ENCODE measurements at regions not wholly inside any gene's neighbourhood (a gene's known extent, or its start where the extent isn't known, plus 50 kb on each side); places are given as distances from the start of the nearest gene placed in this dataset.

DNA sequence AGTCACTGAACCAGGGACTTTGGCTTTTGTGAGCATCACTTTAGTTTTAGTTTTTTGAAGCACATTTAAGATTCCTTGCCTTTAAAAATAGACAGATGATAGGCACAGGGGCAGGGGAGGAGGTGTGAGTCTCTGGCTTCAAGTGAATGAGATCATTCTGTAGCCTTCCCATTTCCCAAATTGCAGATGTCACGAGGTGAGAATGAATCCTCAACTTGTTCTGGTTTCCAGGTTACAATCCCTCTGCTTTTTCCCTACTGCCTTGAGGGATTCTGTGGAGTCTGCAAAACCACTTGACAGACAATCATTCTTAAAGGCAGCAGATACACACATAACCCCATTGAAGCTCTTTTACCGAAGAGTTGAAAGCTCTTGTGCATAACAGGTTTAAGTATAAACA lies 332.4 kb downstream of the DMAC1 start:
- Histone ChIP-seq H3K27me3 (ENCODE audit: insufficient read depth, low read length, poor library complexity, severe bottlenecking) (no peaks in the 10 kb centered on the region), H2AFZ (ENCODE audit: low read length) (no peak overlapping the region), H3K9me3 (ENCODE audit: insufficient read depth, low read depth, low read length) (no peaks in the 10 kb centered on the region), H4K20me1 (ENCODE audit: insufficient read depth, low read length, poor library complexity, severe bottlenecking) (no peaks in the 10 kb centered on the region), H3K9me2 (replicated peaks; ENCODE audit: low read depth, low read length) (no peaks in the 10 kb centered on the region), H3K79me2 (ENCODE audit: insufficient read depth, low read length) (no peaks in the 10 kb centered on the region), H3K4me1 (ENCODE audit: insufficient read depth, low read length, poor library complexity, severe bottlenecking) (no peaks in the 10 kb centered on the region), H3K36me3 (ENCODE audit: insufficient read depth, low read length) (no peaks in the 10 kb centered on the region), H3F3A (ENCODE audit: low read depth) (no peaks in the 10 kb centered on the region), H3K4me2 (ENCODE audit: low read depth, low read length, poor library complexity, severe bottlenecking) (no peak overlapping the region), H3K9ac (ENCODE audit: low read depth, low read length, poor library complexity, severe bottlenecking) (no peak overlapping the region), H3K4me3 (ENCODE audit: low read length, poor library complexity, severe bottlenecking) (no peak overlapping the region)
- TF ChIP-seq, protein P1, sequence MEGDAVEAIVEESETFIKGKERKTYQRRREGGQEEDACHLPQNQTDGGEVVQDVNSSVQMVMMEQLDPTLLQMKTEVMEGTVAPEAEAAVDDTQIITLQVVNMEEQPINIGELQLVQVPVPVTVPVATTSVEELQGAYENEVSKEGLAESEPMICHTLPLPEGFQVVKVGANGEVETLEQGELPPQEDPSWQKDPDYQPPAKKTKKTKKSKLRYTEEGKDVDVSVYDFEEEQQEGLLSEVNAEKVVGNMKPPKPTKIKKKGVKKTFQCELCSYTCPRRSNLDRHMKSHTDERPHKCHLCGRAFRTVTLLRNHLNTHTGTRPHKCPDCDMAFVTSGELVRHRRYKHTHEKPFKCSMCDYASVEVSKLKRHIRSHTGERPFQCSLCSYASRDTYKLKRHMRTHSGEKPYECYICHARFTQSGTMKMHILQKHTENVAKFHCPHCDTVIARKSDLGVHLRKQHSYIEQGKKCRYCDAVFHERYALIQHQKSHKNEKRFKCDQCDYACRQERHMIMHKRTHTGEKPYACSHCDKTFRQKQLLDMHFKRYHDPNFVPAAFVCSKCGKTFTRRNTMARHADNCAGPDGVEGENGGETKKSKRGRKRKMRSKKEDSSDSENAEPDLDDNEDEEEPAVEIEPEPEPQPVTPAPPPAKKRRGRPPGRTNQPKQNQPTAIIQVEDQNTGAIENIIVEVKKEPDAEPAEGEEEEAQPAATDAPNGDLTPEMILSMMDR (conservative IDR thresholded peaks at IDR 0.05; ENCODE audit: low read length), result no peak
- TF ChIP-seq EZH2phosphoT487 (IDR thresholded peaks at IDR 0.05; ENCODE audit: borderline replicate concordance), result no peak

DNA sequence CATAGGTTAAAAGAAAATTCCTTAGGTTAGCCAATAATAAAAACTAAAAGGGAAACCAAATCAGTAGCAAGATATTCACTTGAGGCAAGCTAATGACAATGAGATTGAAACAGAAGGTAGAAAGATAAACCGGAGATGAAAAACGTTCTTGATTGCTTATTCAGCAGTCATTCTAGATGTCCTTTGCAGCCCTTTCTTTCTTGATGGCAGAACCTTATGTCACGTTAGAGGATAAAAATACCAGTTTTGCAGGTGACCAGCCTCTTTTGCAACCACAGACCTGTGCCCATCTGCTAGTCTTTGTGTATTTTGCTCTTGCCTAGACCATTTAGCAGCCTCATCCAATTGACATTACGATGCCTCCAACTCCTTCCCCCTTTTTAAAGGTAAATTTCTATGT lies 337.8 kb downstream of the DMAC1 start:
- no peak overlapping the region for H3K9ac ChIP-seq (ENCODE audit: low read depth, low read length, poor library complexity, severe bottlenecking)
- H3K79me2 ChIP-seq (ENCODE audit: insufficient read depth, low read length), result no peaks in the 10 kb centered on the region
- no peak overlapping the region for H3K4me2 ChIP-seq (ENCODE audit: low read depth, low read length, poor library complexity, severe bottlenecking)
- H3K9me3 ChIP-seq (ENCODE audit: insufficient read depth, low read depth, low read length), result no peaks in the 10 kb centered on the region
- no peaks in the 10 kb centered on the region for H3K36me3 ChIP-seq (ENCODE audit: insufficient read depth, low read length)
- no peaks in the 10 kb centered on the region for H3K4me1 ChIP-seq (ENCODE audit: insufficient read depth, low read length, poor library complexity, severe bottlenecking)
- H4K20me1 ChIP-seq (ENCODE audit: insufficient read depth, low read length, poor library complexity, severe bottlenecking), result no peaks in the 10 kb centered on the region
- H3K27me3 ChIP-seq (ENCODE audit: insufficient read depth, low read length, poor library complexity, severe bottlenecking), result no peaks in the 10 kb centered on the region
- no peak overlapping the region for H2AFZ ChIP-seq (ENCODE audit: low read length)
- H3K4me3 ChIP-seq (ENCODE audit: low read length, poor library complexity, severe bottlenecking), result no peak overlapping the region
- TF ChIP-seq EZH2phosphoT487 (IDR thresholded peaks at IDR 0.05; ENCODE audit: borderline replicate concordance), result no peak
- TF ChIP-seq, protein P1 (conservative IDR thresholded peaks at IDR 0.05; ENCODE audit: low read length), result no peak
- H3K9me2 ChIP-seq (replicated peaks; ENCODE audit: low read depth, low read length), result no peaks in the 10 kb centered on the region
- H3F3A ChIP-seq (ENCODE audit: low read depth), result no peaks in the 10 kb centered on the region

DNA sequence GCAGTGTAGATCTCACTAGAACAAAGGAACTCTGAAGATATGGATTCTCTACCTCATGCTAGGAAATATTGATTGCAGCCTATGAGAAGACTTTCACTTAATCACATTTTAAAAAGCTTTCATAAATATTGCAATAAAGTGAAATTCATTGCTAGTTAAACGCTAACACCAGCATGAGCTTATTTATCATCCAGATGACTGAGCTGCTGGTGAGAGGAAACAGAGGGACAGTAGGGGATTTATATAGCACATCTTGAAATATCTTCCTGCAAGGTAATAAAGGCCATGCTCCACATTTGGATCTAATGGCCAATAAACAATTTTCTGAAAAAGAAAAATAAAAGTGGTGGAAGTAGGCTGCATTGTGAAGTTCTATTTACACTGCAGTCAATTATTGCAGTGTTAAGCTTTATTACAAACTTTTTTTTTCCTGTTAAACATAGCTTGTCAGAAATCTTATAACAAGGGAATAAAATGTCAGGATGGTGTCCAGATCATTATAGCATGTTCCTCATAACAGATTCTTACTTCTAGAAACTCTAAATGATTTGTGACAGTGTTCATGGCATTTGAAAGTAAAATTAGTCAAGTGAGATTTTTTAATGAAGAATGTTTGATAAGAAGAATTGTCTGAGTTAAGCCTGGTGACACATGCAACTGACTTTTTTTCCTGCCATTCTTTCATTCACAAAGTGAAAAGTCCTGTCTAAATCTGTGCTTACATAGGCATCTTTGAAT lies 342.6 kb downstream of the DMAC1 start:
- Histone ChIP-seq H3K9ac (ENCODE audit: low read depth, low read length, poor library complexity, severe bottlenecking) (no peak overlapping the region), H3F3A (ENCODE audit: low read depth) (no peaks in the 10 kb centered on the region), H2AFZ (ENCODE audit: low read length) (no peak overlapping the region), H3K27me3 (ENCODE audit: insufficient read depth, low read length, poor library complexity, severe bottlenecking) (no peaks in the 10 kb centered on the region), H3K4me3 (ENCODE audit: low read length, poor library complexity, severe bottlenecking) (no peak overlapping the region), H3K4me2 (ENCODE audit: low read depth, low read length, poor library complexity, severe bottlenecking) (no peak overlapping the region), H3K79me2 (ENCODE audit: insufficient read depth, low read length) (no peaks in the 10 kb centered on the region), H3K9me3 (ENCODE audit: insufficient read depth, low read depth, low read length) (no peaks in the 10 kb centered on the region), H4K20me1 (ENCODE audit: insufficient read depth, low read length, poor library complexity, severe bottlenecking) (no peaks in the 10 kb centered on the region), H3K9me2 (replicated peaks; ENCODE audit: low read depth, low read length) (no peaks in the 10 kb centered on the region), H3K4me1 (ENCODE audit: insufficient read depth, low read length, poor library complexity, severe bottlenecking) (no peaks in the 10 kb centered on the region), H3K36me3 (ENCODE audit: insufficient read depth, low read length) (no peaks in the 10 kb centered on the region)
- TF ChIP-seq, protein P1 (conservative IDR thresholded peaks at IDR 0.05; ENCODE audit: low read length), result no peak
- no peak for TF ChIP-seq EZH2phosphoT487 (IDR thresholded peaks at IDR 0.05; ENCODE audit: borderline replicate concordance)

Measured in Loucy (cell line).